ENCODE measurements at regions not wholly inside any gene's neighbourhood (a gene's known extent, or its start where the extent isn't known, plus 50 kb on each side); places are given as distances from the start of the nearest gene placed in this dataset.

GRCh38 chr6:165893431-165893830 lies 230.4 kb upstream of the PDE10A start:
- dilution Hi-C loops (cut with MboI; ENCODE audit: extremely low pct_ligation_motif_present, low sequenced_read_pairs), result no loop called here
- BruUV-seq (replicated peaks), result no TSS peak
- H3K4me1 ChIP-seq (ENCODE audit: control insufficient read depth, extremely low read depth, insufficient read depth, low read length), result no peaks in the 10 kb centered on the region
- POLR2A ChIA-PET, result no interaction called here
- FAIRE-seq, result no peak
- no peak overlapping the region for H3K4me3 ChIP-seq (replicated peaks in 1 of 3; ENCODE audit: insufficient read depth in 1 of 3, low read depth in 1 of 3, low read length in 3 of 3)
- no peak for DNase-seq (ENCODE audit: low read depth, low spot score)
- H2AFZ ChIP-seq (ENCODE audit: low read depth, low read length), result no peak overlapping the region
- no peaks in the 10 kb centered on the region for H3K9me1 ChIP-seq (replicated peaks; ENCODE audit: control insufficient read depth, extremely low read depth, insufficient read depth, low read length)
- TF ChIP-seq POLR2AphosphoS5 (IDR thresholded peaks at IDR 0.05; ENCODE audit: insufficient read depth, low read depth, low read length) (no peak), FOS (IDR thresholded peaks at IDR 0.05; ENCODE audit: borderline replicate concordance, insufficient read depth, low read length) (no peak), MYC (IDR thresholded peaks at IDR 0.05; ENCODE audit: low read depth, low read length) (no peak), POLR2A (IDR thresholded peaks at IDR 0.05; ENCODE audit: low read depth, low read length) (no peak), CTCF (IDR thresholded peaks at IDR 0.05; ENCODE audit: extremely low read depth in 1 of 2, insufficient read depth in 1 of 2, low read depth in 1 of 2, low read length in 2 of 2) (no peak)
- no peak overlapping the region for H3K27ac ChIP-seq (ENCODE audit: insufficient read depth, low read depth, low read length)
- no peaks in the 10 kb centered on the region for H3K27me3 ChIP-seq (ENCODE audit: control insufficient read depth in 2 of 2, insufficient read depth in 2 of 2, low read length in 2 of 2)
- no peaks in the 10 kb centered on the region for H4K20me1 ChIP-seq (replicated peaks; ENCODE audit: control insufficient read depth, extremely low read depth, insufficient read depth, low read length)
- no peak overlapping the region for H3K9ac ChIP-seq (replicated peaks; ENCODE audit: extremely low read depth, insufficient read depth, low read length)
- H3K79me2 ChIP-seq (ENCODE audit: control insufficient read depth, insufficient read depth, low read length), result no peaks in the 10 kb centered on the region
- H3K4me2 ChIP-seq (ENCODE audit: insufficient read depth, low read length), result no peak overlapping the region
- CTCF ChIA-PET, result no interaction called here
- intact Hi-C loops (cut with micrococcal nuclease), result no loop called here
- no peaks in the 10 kb centered on the region for H3K9me3 ChIP-seq (replicated peaks; ENCODE audit: control insufficient read depth, insufficient read depth, low read length)
- H3K36me3 ChIP-seq (ENCODE audit: control insufficient read depth in 2 of 2, extremely low read depth in 1 of 2, insufficient read depth in 2 of 2, low read length in 2 of 2), result no peaks in the 10 kb centered on the region

GRCh38 chr6:165891320-165891719 lies 228.3 kb upstream of the PDE10A start:
- H4K20me1 ChIP-seq (replicated peaks; ENCODE audit: control insufficient read depth, extremely low read depth, insufficient read depth, low read length), result no peaks in the 10 kb centered on the region
- H2AFZ ChIP-seq (ENCODE audit: low read depth, low read length), result no peak overlapping the region
- DNase-seq (ENCODE audit: low read depth, low spot score) (no peak), FAIRE-seq (no peak)
- no peak overlapping the region for H3K27ac ChIP-seq (ENCODE audit: insufficient read depth, low read depth, low read length)
- H3K36me3 ChIP-seq (ENCODE audit: control insufficient read depth in 2 of 2, extremely low read depth in 1 of 2, insufficient read depth in 2 of 2, low read length in 2 of 2), result no peaks in the 10 kb centered on the region
- BruUV-seq (replicated peaks), result no TSS peak
- H3K9ac ChIP-seq (replicated peaks; ENCODE audit: extremely low read depth, insufficient read depth, low read length), result no peak overlapping the region
- no peaks in the 10 kb centered on the region for H3K9me1 ChIP-seq (replicated peaks; ENCODE audit: control insufficient read depth, extremely low read depth, insufficient read depth, low read length)
- no peak overlapping the region for H3K4me3 ChIP-seq (replicated peaks in 1 of 3; ENCODE audit: insufficient read depth in 1 of 3, low read depth in 1 of 3, low read length in 3 of 3)
- H3K27me3 ChIP-seq (ENCODE audit: control insufficient read depth in 2 of 2, insufficient read depth in 2 of 2, low read length in 2 of 2), result no peaks in the 10 kb centered on the region
- no peaks in the 10 kb centered on the region for H3K79me2 ChIP-seq (ENCODE audit: control insufficient read depth, insufficient read depth, low read length)
- ChIA-PET CTCF (no interaction called here), POLR2A (no interaction called here)
- no peak overlapping the region for H3K4me2 ChIP-seq (ENCODE audit: insufficient read depth, low read length)
- H3K9me3 ChIP-seq (replicated peaks; ENCODE audit: control insufficient read depth, insufficient read depth, low read length), result no peaks in the 10 kb centered on the region
- intact Hi-C loops (cut with micrococcal nuclease), result no loop called here
- TF ChIP-seq POLR2A (IDR thresholded peaks at IDR 0.05; ENCODE audit: low read depth, low read length) (no peak), MYC (IDR thresholded peaks at IDR 0.05; ENCODE audit: low read depth, low read length) (no peak), GATA2 (IDR thresholded peaks at IDR 0.05; ENCODE audit: insufficient read depth, insufficient read length, low read depth, low read length) (no peak), CTCF (IDR thresholded peaks at IDR 0.05; ENCODE audit: extremely low read depth in 1 of 2, insufficient read depth in 1 of 2, low read depth in 1 of 2, low read length in 2 of 2) (no peak), POLR2AphosphoS5 (IDR thresholded peaks at IDR 0.05; ENCODE audit: insufficient read depth, low read depth, low read length) (no peak), FOS (IDR thresholded peaks at IDR 0.05; ENCODE audit: borderline replicate concordance, insufficient read depth, low read length) (no peak), EZH2 (IDR thresholded peaks at IDR 0.05; ENCODE audit: borderline replicate concordance, low read depth, low read length, severe bottlenecking) (no peak), MAX (IDR thresholded peaks at IDR 0.05; ENCODE audit: insufficient read depth, insufficient read length) (no peak), JUN (IDR thresholded peaks at IDR 0.05; ENCODE audit: borderline replicate concordance, insufficient read depth, insufficient read length, low read depth) (no peak)
- H3K4me1 ChIP-seq (ENCODE audit: control insufficient read depth, extremely low read depth, insufficient read depth, low read length), result no peaks in the 10 kb centered on the region
- dilution Hi-C loops (cut with MboI; ENCODE audit: extremely low pct_ligation_motif_present, low sequenced_read_pairs), result no loop called here

All from endothelial cell of umbilical vein (primary cell).